GM23338 (cell line): ENCODE measurements at regions not wholly inside any gene's neighbourhood (a gene's known extent, or its start where the extent isn't known, plus 50 kb on each side); places are given as distances from the start of the nearest gene placed in this dataset.

Experiments
- ATAC-seq: fragments of 200-7000 bp; cut with Tn5 transposase; 3 replicates; pipeline ENCODE4 v1.9.1; 2020
- DNase-seq: peaks from one replicate; pipeline ENCODE4 v3.0.0-alpha.2; 2015; ENCODE audit warnings: low spot score
- H2AFZ ChIP-seq: fragments of 200-600 bp; sonication (generic); 2 replicates; pipeline ENCODE4 v1.8.0; 2016; ENCODE audit warnings: antibody characterized with exemption, mild to moderate bottlenecking, moderate library complexity
- H3F3A ChIP-seq: fragments of 200-600 bp; sonication (generic); replicated peaks from 2 replicates; pipeline ENCODE4 v1.8.0; 2017; ENCODE audit warnings: antibody characterized with exemption, mixed run types, low read depth
- H3K27ac ChIP-seq: fragments of 200-600 bp; sonication (generic); 2 replicates; pipeline ENCODE4 v1.6.1; 2016; ENCODE audit warnings: low read depth
- H3K27me3 ChIP-seq: fragments of 200-600 bp; sonication (generic); 2 replicates; pipeline ENCODE4 v1.8.0; 2016; ENCODE audit warnings: mild to moderate bottlenecking, mixed run types, moderate library complexity; ENCODE audit not compliant: insufficient read depth
- H3K36me3 ChIP-seq: fragments of 200-600 bp; sonication (generic); 2 replicates; pipeline ENCODE4 v1.8.0; 2016; ENCODE audit warnings: mild to moderate bottlenecking; ENCODE audit not compliant: insufficient read depth
- H3K4me1 ChIP-seq: fragments of 200-600 bp; sonication (generic); 2 replicates; pipeline ENCODE4 v1.8.0; 2016; ENCODE audit warnings: mild to moderate bottlenecking, moderate library complexity; ENCODE audit not compliant: insufficient read depth
- H3K4me2 ChIP-seq: fragments of 200-600 bp; sonication (generic); 2 replicates; pipeline ENCODE4 v1.7.1; 2017; ENCODE audit warnings: mixed run types
- H3K4me3 ChIP-seq: fragments of 200-600 bp; sonication (generic); 2 replicates; pipeline ENCODE4 v1.6.1; 2016; ENCODE audit warnings: mixed run types
- H3K79me2 ChIP-seq: fragments of 200-600 bp; sonication (generic); replicated peaks from 2 replicates; pipeline ENCODE4 v1.8.0; 2017; ENCODE audit warnings: mild to moderate bottlenecking; ENCODE audit not compliant: insufficient read depth
- H3K9me2 ChIP-seq: fragments of 200-600 bp; sonication (generic); 2 replicates; pipeline ENCODE4 v1.8.0; 2017; ENCODE audit not compliant: insufficient read depth
- H4K20me1 ChIP-seq: fragments of 200-600 bp; sonication (generic); replicated peaks from 2 replicates; pipeline ENCODE4 v1.8.0; 2017; ENCODE audit warnings: mild to moderate bottlenecking; ENCODE audit not compliant: insufficient read depth
- H3K27ac Mint-ChIP-seq: 2 replicates; pipeline ENCODE4 v1.8.0; 2020; ENCODE audit warnings: inconsistent platforms, mild to moderate bottlenecking, moderate library complexity, mixed read lengths
- H3K27me3 Mint-ChIP-seq: 3 replicates; pipeline ENCODE4 v1.8.0; 2022; ENCODE audit warnings: low read depth, mild to moderate bottlenecking, moderate library complexity, mixed read lengths, inconsistent platforms; ENCODE audit not compliant: insufficient read depth, poor library complexity
- H3K36me3 Mint-ChIP-seq: 3 replicates; pipeline ENCODE4 v1.8.0; 2021; ENCODE audit warnings: low read depth, mild to moderate bottlenecking, inconsistent platforms, moderate library complexity, mixed read lengths
- H3K4me1 Mint-ChIP-seq: 3 replicates; pipeline ENCODE4 v1.8.0; 2020; ENCODE audit warnings: mild to moderate bottlenecking, inconsistent platforms, mixed read lengths
- H3K4me3 Mint-ChIP-seq: 3 replicates; pipeline ENCODE4 v1.8.0; 2021; ENCODE audit warnings: moderate library complexity, mild to moderate bottlenecking, inconsistent platforms, mixed read lengths
- H3K9me3 Mint-ChIP-seq: 3 replicates; pipeline ENCODE4 v1.8.0; 2020; ENCODE audit warnings: moderate library complexity, mild to moderate bottlenecking, inconsistent platforms, mixed read lengths
- EZH2 ChIP-seq: fragments of 200-600 bp; sonication (generic); IDR thresholded peaks from one replicate; pipeline ENCODE4 v1.8.0; 2017; ENCODE audit warnings: antibody characterized with exemption, mild to moderate bottlenecking, low read depth; ENCODE audit not compliant: unreplicated experiment
- EZH2phosphoT487 ChIP-seq: fragments of 200-600 bp; sonication (generic); IDR thresholded peaks from one replicate; pipeline ENCODE4 v1.8.1; 2018; ENCODE audit warnings: antibody characterized with exemption; ENCODE audit not compliant: unreplicated experiment
- NANOG ChIP-seq: IDR thresholded peaks from 2 replicates; pipeline ENCODE4 v1.6.1; 2016; ENCODE audit warnings: antibody characterized with exemption, borderline replicate concordance
- STAT1 ChIP-seq: IDR thresholded peaks from one replicate; pipeline ENCODE4 v1.6.1; 2016; ENCODE audit warnings: antibody characterized with exemption; ENCODE audit not compliant: unreplicated experiment
- TF ChIP-seq, protein P1 (sequence below), 2 experiments: fragments of 200-600 bp in 1 of 2; sonication (generic) in 1 of 2; conservative IDR thresholded peaks; 2 replicates each; pipeline versions ENCODE4 v1.5.1 to v1.6.1; 2016 to 2017; ENCODE audit warnings: antibody characterized with exemption in 2 of 2, low read depth in 2 of 2, mild to moderate bottlenecking in 2 of 2, moderate library complexity in 1 of 2
- TF ChIP-seq, protein P2 (sequence below): fragments of 250-450 bp; sonication (Bioruptor Pico); IDR thresholded peaks from 2 replicates; pipeline ENCODE4 v1.5.0; 2020; ENCODE audit warnings: mild to moderate bottlenecking, moderate library complexity
- TF ChIP-seq, protein P3 (sequence below): IDR thresholded peaks from one replicate; pipeline ENCODE4 v1.6.1; 2018; ENCODE audit warnings: antibody characterized with exemption; ENCODE audit not compliant: unreplicated experiment

DNA sequence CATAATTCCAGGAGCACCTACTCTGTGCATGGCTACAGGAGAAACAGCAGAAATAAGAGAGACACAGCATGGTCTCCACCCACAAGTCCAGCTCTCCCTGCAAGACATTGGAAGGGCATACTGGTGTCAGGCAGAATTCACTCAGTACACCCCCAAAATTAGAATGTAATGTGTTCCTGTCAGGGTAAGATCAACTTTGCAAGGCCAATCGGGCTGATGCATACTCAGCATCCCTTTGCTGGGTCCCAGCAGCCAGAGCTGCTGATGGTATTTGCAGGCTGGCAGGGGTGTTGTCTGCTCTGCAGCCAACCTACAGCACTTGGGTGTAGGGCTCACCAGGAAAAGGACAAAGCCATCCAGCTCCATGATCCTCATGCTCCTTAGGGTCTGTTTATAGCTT lies 295.4 kb upstream of the STS start (continued):
- TF ChIP-seq, protein P1, sequence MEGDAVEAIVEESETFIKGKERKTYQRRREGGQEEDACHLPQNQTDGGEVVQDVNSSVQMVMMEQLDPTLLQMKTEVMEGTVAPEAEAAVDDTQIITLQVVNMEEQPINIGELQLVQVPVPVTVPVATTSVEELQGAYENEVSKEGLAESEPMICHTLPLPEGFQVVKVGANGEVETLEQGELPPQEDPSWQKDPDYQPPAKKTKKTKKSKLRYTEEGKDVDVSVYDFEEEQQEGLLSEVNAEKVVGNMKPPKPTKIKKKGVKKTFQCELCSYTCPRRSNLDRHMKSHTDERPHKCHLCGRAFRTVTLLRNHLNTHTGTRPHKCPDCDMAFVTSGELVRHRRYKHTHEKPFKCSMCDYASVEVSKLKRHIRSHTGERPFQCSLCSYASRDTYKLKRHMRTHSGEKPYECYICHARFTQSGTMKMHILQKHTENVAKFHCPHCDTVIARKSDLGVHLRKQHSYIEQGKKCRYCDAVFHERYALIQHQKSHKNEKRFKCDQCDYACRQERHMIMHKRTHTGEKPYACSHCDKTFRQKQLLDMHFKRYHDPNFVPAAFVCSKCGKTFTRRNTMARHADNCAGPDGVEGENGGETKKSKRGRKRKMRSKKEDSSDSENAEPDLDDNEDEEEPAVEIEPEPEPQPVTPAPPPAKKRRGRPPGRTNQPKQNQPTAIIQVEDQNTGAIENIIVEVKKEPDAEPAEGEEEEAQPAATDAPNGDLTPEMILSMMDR (conservative IDR thresholded peaks at IDR 0.05; ENCODE audit: low read depth in 2 of 2), result no peak
- TF ChIP-seq, protein P2, sequence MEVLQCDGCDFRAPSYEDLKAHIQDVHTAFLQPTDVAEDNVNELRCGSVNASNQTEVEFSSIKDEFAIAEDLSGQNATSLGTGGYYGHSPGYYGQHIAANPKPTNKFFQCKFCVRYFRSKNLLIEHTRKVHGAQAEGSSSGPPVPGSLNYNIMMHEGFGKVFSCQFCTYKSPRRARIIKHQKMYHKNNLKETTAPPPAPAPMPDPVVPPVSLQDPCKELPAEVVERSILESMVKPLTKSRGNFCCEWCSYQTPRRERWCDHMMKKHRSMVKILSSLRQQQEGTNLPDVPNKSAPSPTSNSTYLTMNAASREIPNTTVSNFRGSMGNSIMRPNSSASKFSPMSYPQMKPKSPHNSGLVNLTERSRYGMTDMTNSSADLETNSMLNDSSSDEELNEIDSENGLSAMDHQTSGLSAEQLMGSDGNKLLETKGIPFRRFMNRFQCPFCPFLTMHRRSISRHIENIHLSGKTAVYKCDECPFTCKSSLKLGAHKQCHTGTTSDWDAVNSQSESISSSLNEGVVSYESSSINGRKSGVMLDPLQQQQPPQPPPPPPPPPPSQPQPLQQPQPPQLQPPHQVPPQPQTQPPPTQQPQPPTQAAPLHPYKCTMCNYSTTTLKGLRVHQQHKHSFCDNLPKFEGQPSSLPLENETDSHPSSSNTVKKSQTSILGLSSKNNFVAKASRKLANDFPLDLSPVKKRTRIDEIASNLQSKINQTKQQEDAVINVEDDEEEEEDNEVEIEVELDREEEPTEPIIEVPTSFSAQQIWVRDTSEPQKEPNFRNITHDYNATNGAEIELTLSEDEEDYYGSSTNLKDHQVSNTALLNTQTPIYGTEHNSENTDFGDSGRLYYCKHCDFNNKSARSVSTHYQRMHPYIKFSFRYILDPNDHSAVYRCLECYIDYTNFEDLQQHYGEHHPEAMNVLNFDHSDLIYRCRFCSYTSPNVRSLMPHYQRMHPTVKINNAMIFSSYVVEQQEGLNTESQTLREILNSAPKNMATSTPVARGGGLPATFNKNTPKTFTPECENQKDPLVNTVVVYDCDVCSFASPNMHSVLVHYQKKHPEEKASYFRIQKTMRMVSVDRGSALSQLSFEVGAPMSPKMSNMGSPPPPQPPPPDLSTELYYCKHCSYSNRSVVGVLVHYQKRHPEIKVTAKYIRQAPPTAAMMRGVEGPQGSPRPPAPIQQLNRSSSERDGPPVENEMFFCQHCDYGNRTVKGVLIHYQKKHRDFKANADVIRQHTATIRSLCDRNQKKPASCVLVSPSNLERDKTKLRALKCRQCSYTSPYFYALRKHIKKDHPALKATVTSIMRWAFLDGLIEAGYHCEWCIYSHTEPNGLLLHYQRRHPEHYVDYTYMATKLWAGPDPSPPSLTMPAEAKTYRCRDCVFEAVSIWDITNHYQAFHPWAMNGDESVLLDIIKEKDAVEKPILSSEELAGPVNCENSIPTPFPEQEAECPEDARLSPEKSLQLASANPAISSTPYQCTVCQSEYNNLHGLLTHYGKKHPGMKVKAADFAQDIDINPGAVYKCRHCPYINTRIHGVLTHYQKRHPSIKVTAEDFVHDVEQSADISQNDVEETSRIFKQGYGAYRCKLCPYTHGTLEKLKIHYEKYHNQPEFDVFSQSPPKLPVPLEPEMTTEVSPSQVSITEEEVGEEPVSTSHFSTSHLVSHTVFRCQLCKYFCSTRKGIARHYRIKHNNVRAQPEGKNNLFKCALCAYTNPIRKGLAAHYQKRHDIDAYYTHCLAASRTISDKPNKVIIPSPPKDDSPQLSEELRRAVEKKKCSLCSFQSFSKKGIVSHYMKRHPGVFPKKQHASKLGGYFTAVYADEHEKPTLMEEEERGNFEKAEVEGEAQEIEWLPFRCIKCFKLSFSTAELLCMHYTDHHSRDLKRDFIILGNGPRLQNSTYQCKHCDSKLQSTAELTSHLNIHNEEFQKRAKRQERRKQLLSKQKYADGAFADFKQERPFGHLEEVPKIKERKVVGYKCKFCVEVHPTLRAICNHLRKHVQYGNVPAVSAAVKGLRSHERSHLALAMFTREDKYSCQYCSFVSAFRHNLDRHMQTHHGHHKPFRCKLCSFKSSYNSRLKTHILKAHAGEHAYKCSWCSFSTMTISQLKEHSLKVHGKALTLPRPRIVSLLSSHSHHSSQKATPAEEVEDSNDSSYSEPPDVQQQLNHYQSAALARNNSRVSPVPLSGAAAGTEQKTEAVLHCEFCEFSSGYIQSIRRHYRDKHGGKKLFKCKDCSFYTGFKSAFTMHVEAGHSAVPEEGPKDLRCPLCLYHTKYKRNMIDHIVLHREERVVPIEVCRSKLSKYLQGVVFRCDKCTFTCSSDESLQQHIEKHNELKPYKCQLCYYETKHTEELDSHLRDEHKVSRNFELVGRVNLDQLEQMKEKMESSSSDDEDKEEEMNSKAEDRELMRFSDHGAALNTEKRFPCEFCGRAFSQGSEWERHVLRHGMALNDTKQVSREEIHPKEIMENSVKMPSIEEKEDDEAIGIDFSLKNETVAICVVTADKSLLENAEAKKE (CRISPR knock-in tag), result no peak
- no peak for TF ChIP-seq STAT1
- TF ChIP-seq NANOG, result no peak

DNA sequence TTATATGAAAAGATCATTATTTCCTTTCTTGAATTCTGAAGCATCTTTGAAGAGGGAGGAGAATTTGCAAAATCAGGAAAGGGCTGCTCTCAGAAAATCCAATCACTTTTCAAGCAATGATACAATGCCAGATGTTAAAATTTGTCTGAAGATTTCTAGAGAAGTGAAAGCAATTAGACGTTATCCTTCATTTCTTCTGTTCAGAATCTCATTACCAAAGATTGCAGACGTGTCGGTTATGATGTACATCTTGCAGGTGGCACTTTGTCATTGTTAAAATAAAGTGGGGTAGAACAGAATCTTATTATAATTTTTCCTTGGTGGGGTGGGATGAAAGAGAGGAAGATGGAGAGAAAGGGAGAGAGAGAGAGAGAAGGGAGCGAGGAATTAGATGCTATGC lies 296.4 kb upstream of the STS start:
- no peak for ATAC-seq
- H3K36me3 Mint-ChIP-seq, result peaks cover 64% of the 10 kb centered on the region
- TF ChIP-seq EZH2phosphoT487 (no peak), STAT1 (no peak), EZH2 (no peak)
- TF ChIP-seq, protein P3, sequence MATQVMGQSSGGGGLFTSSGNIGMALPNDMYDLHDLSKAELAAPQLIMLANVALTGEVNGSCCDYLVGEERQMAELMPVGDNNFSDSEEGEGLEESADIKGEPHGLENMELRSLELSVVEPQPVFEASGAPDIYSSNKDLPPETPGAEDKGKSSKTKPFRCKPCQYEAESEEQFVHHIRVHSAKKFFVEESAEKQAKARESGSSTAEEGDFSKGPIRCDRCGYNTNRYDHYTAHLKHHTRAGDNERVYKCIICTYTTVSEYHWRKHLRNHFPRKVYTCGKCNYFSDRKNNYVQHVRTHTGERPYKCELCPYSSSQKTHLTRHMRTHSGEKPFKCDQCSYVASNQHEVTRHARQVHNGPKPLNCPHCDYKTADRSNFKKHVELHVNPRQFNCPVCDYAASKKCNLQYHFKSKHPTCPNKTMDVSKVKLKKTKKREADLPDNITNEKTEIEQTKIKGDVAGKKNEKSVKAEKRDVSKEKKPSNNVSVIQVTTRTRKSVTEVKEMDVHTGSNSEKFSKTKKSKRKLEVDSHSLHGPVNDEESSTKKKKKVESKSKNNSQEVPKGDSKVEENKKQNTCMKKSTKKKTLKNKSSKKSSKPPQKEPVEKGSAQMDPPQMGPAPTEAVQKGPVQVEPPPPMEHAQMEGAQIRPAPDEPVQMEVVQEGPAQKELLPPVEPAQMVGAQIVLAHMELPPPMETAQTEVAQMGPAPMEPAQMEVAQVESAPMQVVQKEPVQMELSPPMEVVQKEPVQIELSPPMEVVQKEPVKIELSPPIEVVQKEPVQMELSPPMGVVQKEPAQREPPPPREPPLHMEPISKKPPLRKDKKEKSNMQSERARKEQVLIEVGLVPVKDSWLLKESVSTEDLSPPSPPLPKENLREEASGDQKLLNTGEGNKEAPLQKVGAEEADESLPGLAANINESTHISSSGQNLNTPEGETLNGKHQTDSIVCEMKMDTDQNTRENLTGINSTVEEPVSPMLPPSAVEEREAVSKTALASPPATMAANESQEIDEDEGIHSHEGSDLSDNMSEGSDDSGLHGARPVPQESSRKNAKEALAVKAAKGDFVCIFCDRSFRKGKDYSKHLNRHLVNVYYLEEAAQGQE, result no peak

More for the DNA sequence above, 296.4 kb upstream of the STS start:
- Histone ChIP-seq H3K79me2 (no peaks in the 10 kb centered on the region), H3K4me3 (no peak overlapping the region), H3K9me2 (no peaks in the 10 kb centered on the region; the same call in 1 of the 2 replicates), H3F3A (no peaks in the 10 kb centered on the region), H3K4me1 (peaks cover 8% of the 10 kb centered on the region), H3K27me3 (no peaks in the 10 kb centered on the region), H3K36me3 (no peaks in the 10 kb centered on the region), H3K27ac (no peak overlapping the region), H4K20me1 (no peaks in the 10 kb centered on the region), H2AFZ (no peak overlapping the region), H3K4me2 (no peak overlapping the region)
- Mint-ChIP-seq H3K4me1 (peaks cover 30% of the 10 kb centered on the region), H3K4me3 (no peak overlapping the region), H3K27me3 (no peaks in the 10 kb centered on the region), H3K9me3 (peaks cover 52% of the 10 kb centered on the region), H3K27ac (no peak overlapping the region)
- no peak for DNase-seq
